GM19463 (cell line): ENCODE measurements at regions not wholly inside any gene's neighbourhood (a gene's known extent, or its start where the extent isn't known, plus 50 kb on each side); places are given as distances from the start of the nearest gene placed in this dataset.
A peak's percentile ranks its signal among the peaks of the same experiment; 100 is the strongest.
"Not testable (repeated sequence)": the region's sequence is repeated elsewhere in the genome, so short reads cannot be mapped to it uniquely, and the experiment has no call there.

Source experiments
- ATAC-seq: cut with Tn5 transposase; IDR thresholded peaks from one replicate; pipeline ENCODE4 v1.9.1; 2021; ENCODE audit warnings: mild to moderate bottlenecking, moderate library complexity; ENCODE audit not compliant: unreplicated experiment

DNA sequence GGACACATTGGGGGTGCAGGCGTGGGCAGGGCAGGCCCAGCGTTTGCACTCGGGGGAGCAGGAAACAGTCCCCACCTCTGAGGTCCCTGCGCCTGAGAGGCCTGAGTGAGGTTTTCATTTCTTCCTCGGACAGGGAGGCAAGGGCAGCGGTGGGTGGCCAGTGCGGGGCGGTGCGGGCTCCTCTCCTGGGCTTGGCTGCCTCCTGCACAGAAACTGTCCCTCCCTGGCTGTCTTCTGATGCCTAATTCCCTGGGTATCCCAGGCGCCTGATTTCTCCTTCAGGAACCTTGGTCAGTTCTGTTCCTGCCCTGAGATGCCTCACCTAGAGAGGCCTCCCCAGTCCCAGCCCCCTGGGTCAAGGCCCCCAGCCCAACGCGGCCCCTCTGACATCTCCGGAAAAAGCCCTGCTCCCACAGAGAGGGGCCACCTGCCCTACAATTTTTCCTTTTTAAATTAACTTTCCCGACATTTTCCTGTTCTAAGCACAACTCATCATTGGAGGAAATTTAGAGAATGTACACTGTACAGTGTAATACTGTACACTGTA is 260.3 kb downstream of the ADGRD1 start:
- no peak for ATAC-seq

DNA sequence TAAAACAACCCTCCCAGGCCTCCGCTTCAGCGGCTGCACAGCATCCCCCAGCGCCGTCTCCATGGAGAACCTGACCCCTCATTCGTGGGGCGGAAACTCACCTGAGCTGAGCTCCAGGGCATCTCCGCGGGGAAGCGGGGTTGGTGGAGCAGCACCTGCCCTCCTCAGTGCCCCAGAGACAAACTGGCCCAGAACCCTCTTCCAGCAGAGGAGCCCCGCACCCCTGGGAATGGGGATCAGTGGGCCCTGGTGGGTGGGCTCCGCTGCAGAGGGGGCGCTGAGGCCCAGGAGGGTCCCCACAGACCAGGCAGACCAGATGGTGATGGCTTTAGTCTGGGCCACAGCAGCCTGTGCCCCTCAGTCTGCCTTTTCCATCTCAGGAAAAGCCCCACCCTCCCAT is 261.2 kb downstream of the ADGRD1 start:
- ATAC-seq: not testable (repeated sequence)

- not testable (repeated sequence) for ATAC-seq
These were observed 262.9 kb downstream of the ADGRD1 start for GRCh38 chr12:131216587-131216986.

GRCh38 chr12:131217024-131217586 is 263.4 kb downstream of the ADGRD1 start:
- ATAC-seq: no peak

- peak; percentile 39 for ATAC-seq
These were observed 264.6 kb downstream of the ADGRD1 start for GRCh38 chr12:131218026-131218922.

DNA sequence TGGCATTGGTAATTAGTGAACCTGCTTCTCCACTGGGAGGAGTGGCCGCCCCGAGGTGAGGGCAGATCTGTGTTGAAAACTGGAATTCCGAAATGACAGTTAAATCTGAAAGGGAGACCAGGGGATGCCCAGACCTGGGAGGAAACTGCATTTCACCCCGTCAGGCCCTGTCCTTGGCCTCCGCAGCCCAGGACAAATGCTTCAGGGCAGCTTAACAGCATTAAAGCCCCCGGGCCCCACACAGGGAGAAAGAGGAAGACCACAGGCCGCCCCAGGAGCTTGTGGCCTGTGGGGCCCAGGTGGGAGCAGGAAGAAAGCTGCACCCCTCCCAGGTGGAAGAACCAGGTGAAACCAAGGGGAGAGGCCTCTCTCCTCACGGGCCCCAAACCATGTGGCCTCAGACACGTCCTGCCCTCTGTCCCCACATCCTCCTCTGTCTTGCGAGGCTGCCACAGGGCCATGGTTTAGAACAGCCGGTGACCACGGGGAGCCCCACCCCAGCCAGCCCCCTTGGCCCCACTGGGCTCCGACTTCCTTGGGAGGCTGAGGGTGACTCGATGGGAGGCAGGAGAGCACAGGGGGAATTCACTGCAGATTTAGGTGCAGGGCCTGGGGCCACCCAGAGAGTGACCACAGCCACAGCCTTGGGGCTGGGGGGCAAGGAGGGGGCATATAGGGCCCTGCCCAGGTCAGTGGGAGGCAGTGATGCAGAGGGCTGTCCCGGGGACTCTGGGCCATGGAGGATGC is 265.4 kb downstream of the ADGRD1 start:
- ATAC-seq: peak; percentile 5

- ATAC-seq: no peak
These were observed 266.1 kb downstream of the ADGRD1 start for GRCh38 chr12:131219670-131220330.

GRCh38 chr12:131220331-131220685 is 266.6 kb downstream of the ADGRD1 start:
- ATAC-seq: no peak

DNA sequence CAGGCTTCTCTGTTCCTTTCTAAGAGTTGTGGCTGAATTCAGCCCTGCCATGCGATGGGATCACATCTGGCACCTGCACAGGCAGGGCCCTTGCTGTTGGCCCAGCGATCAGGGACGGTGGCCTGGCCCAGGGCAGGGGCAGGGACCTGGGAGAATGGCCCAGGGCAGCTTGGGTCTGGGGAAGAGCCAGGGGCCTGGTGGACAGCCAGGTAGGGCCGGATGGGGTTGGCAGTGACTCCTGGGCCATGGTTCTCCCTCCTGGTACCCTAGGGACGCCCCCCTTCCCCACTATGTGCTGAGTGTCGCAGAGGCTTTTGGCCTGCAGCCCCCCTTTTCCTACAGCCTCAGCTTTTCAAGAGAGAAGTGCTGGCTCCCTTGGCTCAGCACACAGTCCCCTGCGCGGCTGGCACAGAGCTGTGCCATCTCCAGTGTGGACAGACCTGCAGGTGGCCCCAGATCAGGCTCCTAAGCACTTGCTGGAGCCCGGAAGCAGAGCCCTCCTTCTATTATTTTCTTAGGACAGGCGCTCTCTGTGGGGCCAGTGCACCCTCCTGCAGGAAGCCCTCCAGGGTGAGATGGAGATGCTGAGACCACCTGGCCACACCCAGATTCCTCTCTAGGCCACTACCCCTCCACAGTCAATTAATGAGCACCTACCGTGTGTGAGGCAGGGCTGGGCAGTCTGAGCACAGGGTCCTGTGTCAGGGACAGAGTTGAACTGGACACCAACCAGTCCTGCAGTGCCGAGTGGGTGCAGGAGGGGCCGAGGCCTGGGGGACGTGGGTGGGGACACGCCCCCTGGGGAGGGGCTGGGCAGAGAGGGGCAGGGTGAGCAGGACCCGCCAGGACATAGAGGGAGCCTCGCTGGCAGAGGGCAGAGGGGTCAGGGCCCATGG is 267.6 kb downstream of the ADGRD1 start:
- ATAC-seq: no peak

DNA sequence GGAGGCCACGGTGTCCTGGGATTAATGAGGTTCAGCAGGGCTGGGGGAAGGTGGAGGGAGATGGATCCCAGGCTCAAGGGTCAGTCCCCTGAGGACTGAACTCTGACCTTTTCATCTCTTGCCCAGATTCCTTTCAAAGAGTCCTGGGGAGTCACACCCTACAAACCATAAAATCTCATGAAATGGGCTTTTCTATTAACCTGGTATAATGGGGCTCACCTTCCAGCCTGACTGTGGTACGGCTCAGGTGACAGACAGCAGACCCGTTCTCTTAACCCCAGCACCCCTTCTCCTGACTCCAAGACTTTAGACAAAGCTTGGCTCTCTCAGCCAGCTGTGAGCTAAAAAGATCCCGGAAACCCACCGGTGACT is 268.2 kb downstream of the ADGRD1 start:
- ATAC-seq: no peak

GRCh38 chr12:131222329-131223139 is 268.8 kb downstream of the ADGRD1 start:
- peak; percentile 58 for ATAC-seq

DNA sequence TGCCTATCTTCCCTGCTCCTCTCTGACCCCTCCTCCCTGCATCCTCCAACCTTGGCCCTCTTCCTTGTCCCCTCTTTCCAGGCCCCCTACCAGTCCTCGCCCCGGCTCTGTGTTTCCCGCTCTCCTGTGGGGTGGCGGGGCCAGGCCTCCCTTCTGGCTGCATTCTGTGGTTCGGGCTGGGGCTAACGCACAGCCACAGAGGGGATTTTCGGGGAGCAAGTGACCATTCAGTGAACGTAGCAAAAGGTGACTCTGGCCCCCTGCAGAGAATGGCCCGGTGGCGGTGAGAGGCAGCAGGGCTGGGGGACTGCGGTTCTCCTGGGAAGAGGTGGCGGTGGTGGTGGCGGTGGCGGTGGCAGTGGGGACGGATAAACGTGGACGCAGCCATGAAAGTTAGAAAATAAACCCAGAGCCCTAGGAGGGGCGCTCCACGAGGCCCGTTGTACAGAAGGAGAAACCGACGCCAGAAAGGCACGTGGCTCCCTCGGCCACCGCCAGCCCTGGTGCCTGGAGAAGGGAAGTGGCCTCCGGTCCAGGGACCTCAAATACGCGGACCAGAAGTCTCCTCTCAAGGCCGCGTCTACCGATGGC is 269.6 kb downstream of the ADGRD1 start:
- no peak for ATAC-seq

- ATAC-seq: no peak
These were observed 270.1 kb downstream of the ADGRD1 start for GRCh38 chr12:131223791-131224225.

DNA sequence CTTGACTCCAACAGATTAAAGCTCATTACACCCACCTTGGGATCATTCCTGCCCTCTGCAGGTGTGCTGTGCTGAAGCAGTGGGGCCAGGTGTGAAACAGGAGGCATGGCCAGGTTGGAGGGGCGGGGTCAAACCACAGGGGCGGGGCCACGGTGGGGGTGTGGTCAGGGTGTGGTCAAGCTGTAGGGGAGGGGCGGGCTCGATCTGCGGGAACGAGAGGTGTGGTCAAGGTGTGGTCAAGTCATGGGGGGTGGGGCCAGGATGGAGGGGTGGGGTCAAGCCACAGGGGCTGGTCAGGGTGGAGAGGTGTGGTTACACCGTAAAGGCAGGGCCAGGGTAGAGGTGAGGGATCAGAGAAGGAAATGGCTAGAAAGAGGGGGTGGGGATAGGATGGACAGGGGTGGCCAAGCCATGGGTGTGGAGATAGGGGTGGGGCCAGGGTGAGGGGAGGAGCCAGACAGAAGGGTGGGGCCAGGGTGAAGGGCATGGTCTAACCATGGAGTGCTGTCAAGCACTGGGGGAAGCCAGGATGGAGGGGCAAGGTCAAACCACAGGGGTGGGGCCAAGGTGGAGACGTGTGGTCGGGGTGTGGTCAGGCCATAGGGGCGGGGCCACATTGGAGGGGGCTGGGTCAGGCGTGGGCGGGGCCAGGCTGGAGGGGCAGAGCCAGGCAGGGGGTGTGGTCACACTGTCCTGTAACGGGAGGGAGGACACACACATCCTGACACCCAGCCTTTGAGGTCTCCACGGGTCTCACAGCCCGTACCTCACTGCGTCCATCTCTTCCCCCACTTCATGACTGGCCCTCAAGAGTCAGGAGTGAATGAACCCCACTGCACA is 270.7 kb downstream of the ADGRD1 start:
- not testable (repeated sequence) for ATAC-seq

DNA sequence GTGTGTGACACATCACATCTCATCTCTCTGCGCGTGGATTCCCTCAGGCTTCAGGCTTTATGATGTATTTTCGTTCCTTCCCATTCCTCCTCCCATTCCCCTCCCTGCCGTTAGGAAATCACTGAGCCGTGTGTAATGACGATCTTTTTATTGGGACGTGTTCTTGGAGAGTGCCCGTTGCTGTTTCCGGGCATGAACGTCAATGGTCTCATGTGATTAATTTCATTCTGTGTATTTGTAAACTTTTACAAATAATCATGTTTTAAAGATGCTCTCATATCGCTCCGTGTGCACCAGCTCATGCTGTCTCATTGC is 271.3 kb downstream of the ADGRD1 start:
- ATAC-seq: not testable (repeated sequence)

- no peak for ATAC-seq
These were observed 272.9 kb downstream of the ADGRD1 start for GRCh38 chr12:131226345-131227265.

- not testable (repeated sequence) for ATAC-seq
These were observed 273.9 kb downstream of the ADGRD1 start for GRCh38 chr12:131227641-131228040.
